Retinal pigment epithelial cell (primary cell): ENCODE measurements at regions not wholly inside any gene's neighbourhood (a gene's known extent, or its start where the extent isn't known, plus 50 kb on each side); places are given as distances from the start of the nearest gene placed in this dataset.

Source experiments
- DNase-seq: peaks from one replicate; pipeline ENCODE4 v3.0.0-alpha.2; 2010; ENCODE audit warnings: low read depth
- H3K4me3 ChIP-seq: 2 replicates; pipeline ENCODE4 v1.5.1; 2011; ENCODE audit warnings: mild to moderate bottlenecking, low read length, control low read depth, moderate library complexity
- TF ChIP-seq, protein P1 (sequence below): conservative IDR thresholded peaks from 2 replicates; pipeline ENCODE4 v1.5.1; 2011; ENCODE audit warnings: low read depth, low read length, control low read depth, inconsistent platforms

DNA sequence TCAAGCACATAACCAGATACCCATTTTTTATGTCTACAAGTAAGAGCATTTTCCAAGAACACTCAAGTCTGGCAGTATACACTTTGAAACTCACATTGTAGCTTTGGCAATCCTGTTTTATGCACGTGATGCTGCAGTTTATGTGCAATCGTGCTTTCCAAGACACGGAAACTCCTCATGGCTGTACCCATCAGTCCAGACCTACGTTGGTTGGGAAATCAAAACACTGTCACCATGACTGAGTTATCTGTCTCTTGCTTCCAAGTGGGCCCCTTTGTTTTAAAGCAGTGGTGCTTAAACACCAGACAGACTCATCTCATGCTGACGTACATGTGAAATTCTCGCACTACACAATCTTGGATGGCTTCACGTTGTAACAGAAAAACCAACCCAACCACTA lies 192.8 kb downstream of the LTN1 start:
- TF ChIP-seq, protein P1, sequence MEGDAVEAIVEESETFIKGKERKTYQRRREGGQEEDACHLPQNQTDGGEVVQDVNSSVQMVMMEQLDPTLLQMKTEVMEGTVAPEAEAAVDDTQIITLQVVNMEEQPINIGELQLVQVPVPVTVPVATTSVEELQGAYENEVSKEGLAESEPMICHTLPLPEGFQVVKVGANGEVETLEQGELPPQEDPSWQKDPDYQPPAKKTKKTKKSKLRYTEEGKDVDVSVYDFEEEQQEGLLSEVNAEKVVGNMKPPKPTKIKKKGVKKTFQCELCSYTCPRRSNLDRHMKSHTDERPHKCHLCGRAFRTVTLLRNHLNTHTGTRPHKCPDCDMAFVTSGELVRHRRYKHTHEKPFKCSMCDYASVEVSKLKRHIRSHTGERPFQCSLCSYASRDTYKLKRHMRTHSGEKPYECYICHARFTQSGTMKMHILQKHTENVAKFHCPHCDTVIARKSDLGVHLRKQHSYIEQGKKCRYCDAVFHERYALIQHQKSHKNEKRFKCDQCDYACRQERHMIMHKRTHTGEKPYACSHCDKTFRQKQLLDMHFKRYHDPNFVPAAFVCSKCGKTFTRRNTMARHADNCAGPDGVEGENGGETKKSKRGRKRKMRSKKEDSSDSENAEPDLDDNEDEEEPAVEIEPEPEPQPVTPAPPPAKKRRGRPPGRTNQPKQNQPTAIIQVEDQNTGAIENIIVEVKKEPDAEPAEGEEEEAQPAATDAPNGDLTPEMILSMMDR: no peak
- DNase-seq: no peak
- H3K4me3 ChIP-seq: no peak overlapping the region

DNA sequence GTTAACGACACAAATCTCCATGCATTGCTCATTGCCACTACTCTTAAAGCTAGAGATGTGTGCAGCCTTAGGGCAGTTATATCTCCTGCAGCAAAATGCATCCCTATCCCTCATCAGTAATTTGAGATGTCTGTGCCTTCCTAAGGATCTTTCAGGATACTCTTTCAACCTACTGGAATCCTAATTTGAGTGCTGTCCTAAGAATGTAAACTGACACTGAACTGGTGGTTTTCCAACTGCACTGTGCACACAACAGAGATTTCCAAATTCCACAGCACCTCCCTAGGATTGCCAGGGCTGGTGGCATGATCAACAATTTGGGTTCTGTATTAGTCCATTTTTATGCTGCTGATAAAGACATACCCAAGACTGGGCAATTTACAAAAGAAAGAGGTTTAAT lies 193.9 kb downstream of the LTN1 start:
- TF ChIP-seq, protein P1: no peak
- DNase-seq: no peak
- no peak overlapping the region for H3K4me3 ChIP-seq

- TF ChIP-seq, protein P1: no peak
- no peak overlapping the region for H3K4me3 ChIP-seq
- no peak for DNase-seq
These were observed 197.4 kb downstream of the LTN1 start for GRCh38 chr21:28795251-28795650.

- TF ChIP-seq, protein P1: no peak
- DNase-seq: no peak
- no peak overlapping the region for H3K4me3 ChIP-seq
These were observed 198.3 kb downstream of the LTN1 start for GRCh38 chr21:28794371-28794851.

DNA sequence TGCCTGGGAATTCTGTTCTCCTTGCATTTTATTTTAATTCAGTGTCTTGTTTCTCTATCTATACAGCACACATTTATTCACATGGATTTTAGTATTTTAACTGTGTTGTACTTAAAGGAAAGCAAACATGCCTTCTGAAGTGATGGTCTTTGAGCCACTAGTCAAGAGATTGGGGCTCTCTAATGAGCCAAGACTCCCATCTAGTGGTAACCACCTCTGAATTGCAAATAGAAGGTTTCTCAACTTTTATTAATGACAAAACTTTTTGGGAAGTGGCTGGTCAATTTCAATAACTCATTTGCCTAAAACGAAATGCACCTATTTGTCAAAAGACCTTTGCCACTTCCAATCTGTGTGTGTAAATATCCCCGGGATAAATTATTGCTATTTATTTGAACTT lies 199.6 kb downstream of the LTN1 start:
- TF ChIP-seq, protein P1: peak; percentile 61

GRCh38 chr21:28791595-28792282 lies 200.9 kb downstream of the LTN1 start:
- TF ChIP-seq, protein P1: no peak
- H3K4me3 ChIP-seq: no peak overlapping the region
- DNase-seq: no peak

More for the DNA sequence above, 199.6 kb downstream of the LTN1 start:
- H3K4me3 ChIP-seq: no peak overlapping the region
- no peak for DNase-seq

- DNase-seq: no peak
- no peak overlapping the region for H3K4me3 ChIP-seq
- TF ChIP-seq, protein P1: no peak
These were observed 202.3 kb downstream of the LTN1 start for GRCh38 chr21:28790335-28790734.
